ENCODE measurements at regions not wholly inside any gene's neighbourhood (a gene's known extent, or its start where the extent isn't known, plus 50 kb on each side); places are given as distances from the start of the nearest gene placed in this dataset.

GRCh38 chr9:24398466-24398865 lies 147.2 kb downstream of the IZUMO3 start:
- Histone ChIP-seq H3K27ac (ENCODE audit: extremely low read depth, low read depth, low read length) (no peak overlapping the region), H3K4me3 (ENCODE audit: low read depth, low read length) (no peak overlapping the region), H3K36me3 (ENCODE audit: control insufficient read depth in 2 of 2, insufficient read depth in 1 of 2, low read length in 2 of 2) (no peaks in the 10 kb centered on the region), H3K4me1 (ENCODE audit: control insufficient read depth, insufficient read depth, low read length) (no peaks in the 10 kb centered on the region), H3K9me3 (ENCODE audit: control insufficient read depth, insufficient read depth, low read depth, low read length) (no peaks in the 10 kb centered on the region)
- ChIA-PET CTCF (no interaction called here), POLR2A (no interaction called here)
- no peak for TF ChIP-seq ZNF561 (tag by site-specific recombination; IDR thresholded peaks at IDR 0.05; ENCODE audit: borderline replicate concordance)
- TF ChIP-seq ZBTB20 (tag by site-specific recombination; IDR thresholded peaks at IDR 0.05) = no peak
- TF ChIP-seq GLIS2 (tag by site-specific recombination; IDR thresholded peaks at IDR 0.05) = no peak
- no peak for TF ChIP-seq ZNF274 (IDR thresholded peaks at IDR 0.05; ENCODE audit: low read length)
- no peak for TF ChIP-seq ZNF274 (tag by site-specific recombination; IDR thresholded peaks at IDR 0.05; ENCODE audit: borderline replicate concordance)
- no peak for TF ChIP-seq ZNF157 (tag by site-specific recombination; IDR thresholded peaks at IDR 0.05)
- no peak for TF ChIP-seq ZNF76 (tag by site-specific recombination; IDR thresholded peaks at IDR 0.05; ENCODE audit: borderline replicate concordance, low read depth)
- TF ChIP-seq ZEB2 (tag by site-specific recombination; IDR thresholded peaks at IDR 0.05) = no peak
- no peak for TF ChIP-seq KLF7 (tag by site-specific recombination; IDR thresholded peaks at IDR 0.05; ENCODE audit: borderline replicate concordance)
- TF ChIP-seq ZBTB11 (tag by site-specific recombination; conservative IDR thresholded peaks at IDR 0.05; ENCODE audit: low read depth) = no peak
- TF ChIP-seq ZNF426 (tag by site-specific recombination; IDR thresholded peaks at IDR 0.05) = no peak
- TF ChIP-seq ZNF366 (tag by site-specific recombination; conservative IDR thresholded peaks at IDR 0.05) = no peak

GRCh38 chr9:24391095-24391494 lies 154.6 kb downstream of the IZUMO3 start:
- POLR2A ChIA-PET = no interaction called here
- Histone ChIP-seq H3K27ac (ENCODE audit: extremely low read depth, low read depth, low read length) (no peak overlapping the region), H3K4me3 (ENCODE audit: low read depth, low read length) (no peak overlapping the region), H3K9me3 (ENCODE audit: control insufficient read depth, insufficient read depth, low read depth, low read length) (no peaks in the 10 kb centered on the region), H3K4me1 (ENCODE audit: control insufficient read depth, insufficient read depth, low read length) (no peaks in the 10 kb centered on the region), H3K36me3 (ENCODE audit: control insufficient read depth in 2 of 2, insufficient read depth in 1 of 2, low read length in 2 of 2) (no peaks in the 10 kb centered on the region)
- CTCF ChIA-PET = no interaction called here
- TF ChIP-seq HOXC10 (CRISPR knock-in tag; IDR thresholded peaks at IDR 0.05) = no peak
- no peak for TF ChIP-seq HOXA7 (CRISPR knock-in tag; IDR thresholded peaks at IDR 0.05; ENCODE audit: borderline replicate concordance)
- no peak for TF ChIP-seq ZBTB10 (tag by site-specific recombination; IDR thresholded peaks at IDR 0.05)
- no peak for TF ChIP-seq ZNF513 (tag by site-specific recombination; IDR thresholded peaks at IDR 0.05)
- TF ChIP-seq WT1 (tag by site-specific recombination; IDR thresholded peaks at IDR 0.05) = no peak
- TF ChIP-seq ZNF354C (tag by site-specific recombination; IDR thresholded peaks at IDR 0.05; ENCODE audit: borderline replicate concordance, low read depth) = no peak
